ENCODE measurements at regions not wholly inside any gene's neighbourhood (a gene's known extent, or its start where the extent isn't known, plus 50 kb on each side); places are given as distances from the start of the nearest gene placed in this dataset.

DNA sequence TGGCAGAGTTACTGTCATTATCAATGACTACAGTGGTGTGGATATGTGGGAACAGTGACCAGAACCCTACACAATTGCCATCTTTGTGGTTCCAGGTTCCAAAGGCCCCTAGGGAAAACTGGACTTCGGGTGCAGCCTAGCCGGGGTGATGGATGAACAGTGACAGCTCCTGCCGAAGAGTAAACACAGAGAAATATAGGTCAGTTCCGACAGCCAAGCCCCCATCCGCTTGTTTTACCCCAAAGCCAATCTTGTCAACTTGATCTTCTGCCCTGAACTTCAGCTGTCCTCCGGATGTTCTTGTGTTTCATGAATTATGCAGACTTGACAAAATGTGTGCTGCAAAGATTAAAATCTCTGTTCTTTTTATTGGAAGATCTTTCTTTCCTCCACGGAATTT lies 200.4 kb upstream of the SRRM4 start:
- ATAC-seq (replicated peaks in 1 of 4) (no peak), DNase-seq (no peak)
- H3K27me3 Mint-ChIP-seq, result peaks cover 0 to 14% of the 10 kb centered on the region in 2 donors
- ChIA-PET POLR2A (no interaction called here), CTCF (no interaction called here)
- Histone ChIP-seq H3K36me3 (ENCODE audit: control insufficient read depth in 2 of 2, extremely low read depth in 1 of 2, insufficient read depth in 1 of 2, low read length in 1 of 2) (no peaks in the 10 kb centered on the region), H3K4me3 (ENCODE audit: control insufficient read depth in 1 of 2, extremely low read depth in 1 of 2, low read length in 1 of 2) (no peak overlapping the region), H3K27ac (ENCODE audit: low read length) (no peak overlapping the region), H3K27me3 (replicated peaks in 1 of 2; ENCODE audit: control insufficient read depth in 2 of 2, extremely low read depth in 1 of 2, insufficient read depth in 2 of 2, low read length in 1 of 2) (no peaks in the 10 kb centered on the region), H3K9me3 (no peaks in the 10 kb centered on the region), H3K4me1 (ENCODE audit: control insufficient read depth in 1 of 2, extremely low read depth in 1 of 2, insufficient read depth in 2 of 2, low read length in 2 of 2) (no peaks in the 10 kb centered on the region)
- no peaks in the 10 kb centered on the region for H3K36me3 Mint-ChIP-seq
- no peaks in the 10 kb centered on the region for H3K4me1 Mint-ChIP-seq
- no peak overlapping the region for H3K4me3 Mint-ChIP-seq
- H3K9me3 Mint-ChIP-seq, result peaks cover 0 to 12% (median 0%) of the 10 kb centered on the region in 3 donors
- no peak overlapping the region for H3K27ac Mint-ChIP-seq
- 50% methylated on average over 3 of the region's 7 CpGs for WGBS (ENCODE audit: insufficient coverage)

DNA sequence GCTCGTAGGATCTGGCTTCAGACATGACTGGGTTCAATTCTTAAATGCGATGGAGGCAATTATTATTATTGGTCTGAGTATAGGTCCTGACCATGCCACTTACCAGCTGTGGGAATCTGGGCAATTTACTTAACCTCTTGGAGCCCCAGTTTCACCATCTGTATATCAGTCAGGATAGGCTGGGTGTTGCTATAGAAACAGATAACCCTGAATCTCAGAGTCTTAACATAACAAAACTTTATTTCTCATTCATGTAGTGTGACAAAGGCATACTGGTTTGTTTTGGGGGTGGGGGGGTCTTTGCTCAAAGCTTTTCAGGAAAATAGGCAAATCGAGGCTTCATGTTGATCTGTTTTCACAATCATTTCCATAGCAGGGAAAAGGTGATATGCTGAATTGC lies 199.6 kb upstream of the SRRM4 start:
- ATAC-seq (replicated peaks in 1 of 4), result no peak
- Mint-ChIP-seq H3K36me3 (no peaks in the 10 kb centered on the region), H3K27ac (no peak overlapping the region), H3K27me3 (peaks cover 0 to 9% of the 10 kb centered on the region in 2 donors), H3K4me1 (no peaks in the 10 kb centered on the region), H3K4me3 (no peak overlapping the region), H3K9me3 (peaks cover 0 to 12% (median 0%) of the 10 kb centered on the region in 3 donors)
- no peaks in the 10 kb centered on the region for H3K27me3 ChIP-seq (replicated peaks in 1 of 2; ENCODE audit: control insufficient read depth in 2 of 2, extremely low read depth in 1 of 2, insufficient read depth in 2 of 2, low read length in 1 of 2)
- ChIA-PET POLR2A (no interaction called here), CTCF (no interaction called here)
- H3K27ac ChIP-seq (ENCODE audit: low read length), result no peak overlapping the region
- 40% methylated on average over 1 of the region's 3 CpGs for WGBS (ENCODE audit: insufficient coverage)
- H3K36me3 ChIP-seq (ENCODE audit: control insufficient read depth in 2 of 2, extremely low read depth in 1 of 2, insufficient read depth in 1 of 2, low read length in 1 of 2), result no peaks in the 10 kb centered on the region
- no peaks in the 10 kb centered on the region for H3K9me3 ChIP-seq
- no peak overlapping the region for H3K4me3 ChIP-seq (ENCODE audit: control insufficient read depth in 1 of 2, extremely low read depth in 1 of 2, low read length in 1 of 2)
- no peak for DNase-seq
- no peaks in the 10 kb centered on the region for H3K4me1 ChIP-seq (ENCODE audit: control insufficient read depth in 1 of 2, extremely low read depth in 1 of 2, insufficient read depth in 2 of 2, low read length in 2 of 2)

DNA sequence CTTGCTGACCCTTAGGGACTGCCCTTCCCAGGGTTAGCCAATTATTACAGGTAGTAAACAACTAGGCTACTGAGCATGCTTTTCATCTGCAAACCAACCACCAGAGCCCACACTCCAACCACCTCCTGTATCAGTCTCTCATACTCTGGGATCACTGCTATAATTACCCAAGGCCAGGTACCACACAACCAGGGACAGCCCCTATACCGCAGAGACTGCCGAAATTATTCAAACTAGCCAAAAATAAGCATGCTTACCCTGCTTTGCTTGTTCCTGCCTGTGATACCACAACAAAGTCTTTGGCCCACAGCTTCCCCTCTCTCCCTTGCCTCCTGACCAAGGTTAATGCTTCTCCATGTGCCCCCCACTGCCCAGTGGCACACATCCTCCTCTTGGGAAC lies 197.6 kb upstream of the SRRM4 start:
- POLR2A ChIA-PET, result no interaction called here
- H3K4me3 Mint-ChIP-seq, result no peak overlapping the region

GRCh38 chr12:118790578-118790977 lies 190.8 kb upstream of the SRRM4 start:
- ChIA-PET CTCF (no interaction called here), POLR2A (no interaction called here)
- no CpG with 5 or more reads among the region's 1 CpG for WGBS (ENCODE audit: insufficient coverage)
- Mint-ChIP-seq H3K27me3 (no peaks in the 10 kb centered on the region), H3K4me1 (no peaks in the 10 kb centered on the region), H3K9me3 (peaks cover 0 to 6% (median 2%) of the 10 kb centered on the region in 3 donors), H3K36me3 (no peaks in the 10 kb centered on the region), H3K4me3 (no peak overlapping the region), H3K27ac (no peak overlapping the region)
- Histone ChIP-seq H3K27ac (ENCODE audit: low read length) (no peak overlapping the region), H3K36me3 (ENCODE audit: control insufficient read depth in 2 of 2, extremely low read depth in 1 of 2, insufficient read depth in 1 of 2, low read length in 1 of 2) (no peaks in the 10 kb centered on the region), H3K27me3 (replicated peaks in 1 of 2; ENCODE audit: control insufficient read depth in 2 of 2, extremely low read depth in 1 of 2, insufficient read depth in 2 of 2, low read length in 1 of 2) (no peaks in the 10 kb centered on the region), H3K4me3 (ENCODE audit: control insufficient read depth in 1 of 2, extremely low read depth in 1 of 2, low read length in 1 of 2) (no peak overlapping the region), H3K9me3 (no peaks in the 10 kb centered on the region), H3K4me1 (ENCODE audit: control insufficient read depth in 1 of 2, extremely low read depth in 1 of 2, insufficient read depth in 2 of 2, low read length in 2 of 2) (no peaks in the 10 kb centered on the region)
- no peak for DNase-seq
- ATAC-seq (replicated peaks in 1 of 4), result no peak

More for the DNA sequence above, 197.6 kb upstream of the SRRM4 start:
- Histone ChIP-seq H3K4me1 (ENCODE audit: control insufficient read depth in 1 of 2, extremely low read depth in 1 of 2, insufficient read depth in 2 of 2, low read length in 2 of 2) (no peaks in the 10 kb centered on the region), H3K27ac (ENCODE audit: low read length) (no peak overlapping the region), H3K27me3 (replicated peaks in 1 of 2; ENCODE audit: control insufficient read depth in 2 of 2, extremely low read depth in 1 of 2, insufficient read depth in 2 of 2, low read length in 1 of 2) (no peaks in the 10 kb centered on the region), H3K36me3 (ENCODE audit: control insufficient read depth in 2 of 2, extremely low read depth in 1 of 2, insufficient read depth in 1 of 2, low read length in 1 of 2) (no peaks in the 10 kb centered on the region), H3K9me3 (no peaks in the 10 kb centered on the region), H3K4me3 (ENCODE audit: control insufficient read depth in 1 of 2, extremely low read depth in 1 of 2, low read length in 1 of 2) (no peak overlapping the region)
- Mint-ChIP-seq H3K9me3 (peaks cover 0 to 12% (median 0%) of the 10 kb centered on the region in 3 donors), H3K27ac (no peak overlapping the region), H3K36me3 (no peaks in the 10 kb centered on the region), H3K27me3 (peaks cover 0 to 9% of the 10 kb centered on the region in 2 donors), H3K4me1 (no peaks in the 10 kb centered on the region)
- ATAC-seq (replicated peaks in 1 of 4), result no peak
- CTCF ChIA-PET, result no interaction called here
- WGBS (ENCODE audit: insufficient coverage), result 79% methylated on average over 2 of the region's 2 CpGs
- no peak for DNase-seq

- CTCF ChIA-PET, result no interaction called here
- Histone ChIP-seq H3K36me3 (ENCODE audit: control insufficient read depth in 2 of 2, extremely low read depth in 1 of 2, insufficient read depth in 1 of 2, low read length in 1 of 2) (no peaks in the 10 kb centered on the region), H3K4me3 (ENCODE audit: control insufficient read depth in 1 of 2, extremely low read depth in 1 of 2, low read length in 1 of 2) (no peak overlapping the region), H3K27ac (ENCODE audit: low read length) (no peak overlapping the region), H3K9me3 (no peaks in the 10 kb centered on the region), H3K4me1 (ENCODE audit: control insufficient read depth in 1 of 2, extremely low read depth in 1 of 2, insufficient read depth in 2 of 2, low read length in 2 of 2) (no peaks in the 10 kb centered on the region), H3K27me3 (replicated peaks in 1 of 2; ENCODE audit: control insufficient read depth in 2 of 2, extremely low read depth in 1 of 2, insufficient read depth in 2 of 2, low read length in 1 of 2) (peaks cover 0 to 3% of the 10 kb centered on the region in 2 experiments)
- DNase-seq (no peak), ATAC-seq (replicated peaks in 1 of 4) (no peak)
- Mint-ChIP-seq H3K9me3 (peaks cover 8 to 18% (median 10%) of the 10 kb centered on the region in 3 donors), H3K4me1 (no peaks in the 10 kb centered on the region), H3K4me3 (no peak overlapping the region), H3K27me3 (peaks cover 3% of the 10 kb centered on the region in 2 donors), H3K27ac (no peak overlapping the region), H3K36me3 (no peaks in the 10 kb centered on the region)
- POLR2A ChIA-PET, result no interaction called here
- WGBS (ENCODE audit: insufficient coverage), result 23% methylated on average over 2 of the region's 6 CpGs
Measured at GRCh38 chr12:118813778-118814357, 167.5 kb upstream of the SRRM4 start.

DNA sequence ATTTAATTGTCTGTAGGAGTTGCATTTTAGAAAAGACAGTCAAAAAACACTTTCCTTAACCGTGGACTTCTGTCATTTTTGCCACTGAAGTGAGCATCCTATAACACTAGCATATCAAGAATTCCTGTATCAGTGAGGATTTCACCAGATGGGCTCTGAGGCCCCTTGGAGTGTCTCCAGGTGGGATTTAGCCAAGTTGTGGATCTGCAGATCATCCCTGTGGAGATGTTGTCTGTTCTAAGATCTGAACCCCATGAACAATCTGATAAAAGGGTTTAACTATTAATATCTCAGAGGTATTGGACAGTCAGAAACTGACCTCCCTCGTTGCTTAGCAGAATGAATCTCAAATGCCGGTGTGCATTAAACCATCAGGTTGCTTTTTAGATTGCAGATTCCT lies 165.0 kb upstream of the SRRM4 start:
- DNase-seq (no peak), ATAC-seq (replicated peaks in 1 of 4) (no peak)
- Mint-ChIP-seq H3K9me3 (peaks cover 3 to 18% (median 5%) of the 10 kb centered on the region in 3 donors), H3K36me3 (no peaks in the 10 kb centered on the region), H3K4me3 (no peak overlapping the region), H3K27me3 (peaks cover 3% of the 10 kb centered on the region in 2 donors), H3K4me1 (no peaks in the 10 kb centered on the region), H3K27ac (no peak overlapping the region)
- CTCF ChIA-PET, result no interaction called here
- Histone ChIP-seq H3K4me3 (ENCODE audit: control insufficient read depth in 1 of 2, extremely low read depth in 1 of 2, low read length in 1 of 2) (no peak overlapping the region), H3K36me3 (ENCODE audit: control insufficient read depth in 2 of 2, extremely low read depth in 1 of 2, insufficient read depth in 1 of 2, low read length in 1 of 2) (no peaks in the 10 kb centered on the region), H3K4me1 (ENCODE audit: control insufficient read depth in 1 of 2, extremely low read depth in 1 of 2, insufficient read depth in 2 of 2, low read length in 2 of 2) (no peaks in the 10 kb centered on the region), H3K27me3 (replicated peaks in 1 of 2; ENCODE audit: control insufficient read depth in 2 of 2, extremely low read depth in 1 of 2, insufficient read depth in 2 of 2, low read length in 1 of 2) (peaks cover 0 to 3% of the 10 kb centered on the region in 2 experiments), H3K27ac (ENCODE audit: low read length) (no peak overlapping the region), H3K9me3 (no peaks in the 10 kb centered on the region)
- WGBS (ENCODE audit: insufficient coverage), result 38% methylated on average over 2 of the region's 3 CpGs
- POLR2A ChIA-PET, result no interaction called here

DNA sequence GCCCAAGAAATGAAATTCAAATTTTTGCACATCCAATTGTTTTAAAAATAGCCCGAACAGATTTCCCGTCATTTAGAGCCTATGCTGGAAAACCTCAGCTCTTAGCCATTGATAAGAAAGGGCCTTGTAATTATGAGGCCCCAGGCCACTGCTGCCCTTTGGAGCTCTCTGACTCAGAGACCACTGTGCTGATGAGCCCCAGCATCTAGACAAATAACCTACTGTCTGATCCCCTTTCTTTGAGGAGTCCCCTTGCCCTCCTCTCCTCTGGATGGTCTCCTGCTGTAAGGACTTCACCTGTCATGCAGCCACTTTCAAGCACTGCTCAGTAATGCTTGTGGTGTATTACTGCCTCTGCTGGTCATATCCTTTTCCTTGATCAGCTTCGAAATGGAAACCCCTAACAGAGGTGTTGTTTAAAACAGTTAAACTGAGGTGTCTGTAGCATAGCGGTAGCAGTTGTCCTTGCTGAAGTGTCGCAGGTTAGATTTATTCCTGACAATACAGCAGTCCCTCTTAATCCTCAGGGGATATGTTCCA lies 159.9 kb upstream of the SRRM4 start:
- no peaks in the 10 kb centered on the region for H3K36me3 ChIP-seq (ENCODE audit: control insufficient read depth in 2 of 2, extremely low read depth in 1 of 2, insufficient read depth in 1 of 2, low read length in 1 of 2)
- ATAC-seq (replicated peaks in 1 of 4), result no peak
- ChIA-PET CTCF (no interaction called here), POLR2A (no interaction called here)
- Mint-ChIP-seq H3K9me3 (peaks cover 5 to 15% (median 6%) of the 10 kb centered on the region in 3 donors), H3K4me3 (no peak overlapping the region), H3K27me3 (no peaks in the 10 kb centered on the region), H3K27ac (no peak overlapping the region), H3K4me1 (no peaks in the 10 kb centered on the region), H3K36me3 (no peaks in the 10 kb centered on the region)
- H3K4me3 ChIP-seq (ENCODE audit: control insufficient read depth in 1 of 2, extremely low read depth in 1 of 2, low read length in 1 of 2), result no peak overlapping the region
- 92% methylated on average over 4 of the region's 5 CpGs for WGBS (ENCODE audit: insufficient coverage)
- DNase-seq, result no peak
- no peaks in the 10 kb centered on the region for H3K9me3 ChIP-seq
- no peaks in the 10 kb centered on the region for H3K4me1 ChIP-seq (ENCODE audit: control insufficient read depth in 1 of 2, extremely low read depth in 1 of 2, insufficient read depth in 2 of 2, low read length in 2 of 2)
- no peak overlapping the region for H3K27ac ChIP-seq (ENCODE audit: low read length)
- no peaks in the 10 kb centered on the region for H3K27me3 ChIP-seq (replicated peaks in 1 of 2; ENCODE audit: control insufficient read depth in 2 of 2, extremely low read depth in 1 of 2, insufficient read depth in 2 of 2, low read length in 1 of 2)

Data from T-cell (primary cell).